ENCODE measurements at regions not wholly inside any gene's neighbourhood (a gene's known extent, or its start where the extent isn't known, plus 50 kb on each side); places are given as distances from the start of the nearest gene placed in this dataset.

GRCh38 chr4:106795326-106795725 lies 240.8 kb downstream of the DKK2 start:
- no peak for TF ChIP-seq CTCF (IDR thresholded peaks at IDR 0.05; ENCODE audit: insufficient read depth, low read depth, low read length)
- no peak for TF ChIP-seq EZH2 (IDR thresholded peaks at IDR 0.05; ENCODE audit: insufficient read depth, low read length)

Measured in astrocyte (in vitro differentiated cells and primary cell).